H1 (cell line): ENCODE measurements at regions not wholly inside any gene's neighbourhood (a gene's known extent, or its start where the extent isn't known, plus 50 kb on each side); places are given as distances from the start of the nearest gene placed in this dataset.

Experiments
- CTCF ChIA-PET: fragments of 300-600 bp; sonication (Branson Sonifier 250); formaldehyde crosslinking; loops from one replicate; lab custom pipeline; 2021; ENCODE audit not compliant: partially characterized antibody; lab: Charles Lee
- POLR2A ChIA-PET: fragments of 300-600 bp; sonication (Branson Sonifier 250); formaldehyde crosslinking; loops from one replicate; lab custom pipeline; 2021; ENCODE audit warnings: inconsistent platforms; ENCODE audit not compliant: partially characterized antibody; lab: Charles Lee
- DNase-seq, 2 experiments: peaks; one replicate each; pipeline versions ENCODE4 v3.0.0 to v3.0.0-alpha.2; 2010 to 2022; ENCODE audit warnings: low spot score in 2 of 2, low read depth in 1 of 2, mixed read lengths in 1 of 2
- FAIRE-seq: peaks from 2 replicates; lab custom pipeline; 2011; peaks lifted over from hg19 to GRCh38; lab: Jason Lieb, UNC
- H2AFZ ChIP-seq: 2 replicates; pipeline ENCODE4 v1.8.1; 2012; ENCODE audit warnings: low read length, inconsistent platforms
- H2AK5ac ChIP-seq: 2 replicates; pipeline ENCODE4 v1.6.1; 2013; ENCODE audit warnings: low read depth, low read length
- H2BK120ac ChIP-seq: replicated peaks from 2 replicates; pipeline ENCODE3; 2013; ENCODE audit warnings: low read depth, low read length, inconsistent platforms
- H2BK12ac ChIP-seq: 2 replicates; pipeline ENCODE4 v1.6.1; 2013; ENCODE audit warnings: low read depth, low read length
- H2BK15ac ChIP-seq: 2 replicates; pipeline ENCODE4 v1.6.1; 2013; ENCODE audit warnings: low read length
- H2BK20ac ChIP-seq: 2 replicates; pipeline ENCODE4 v1.6.1; 2013; ENCODE audit warnings: low read length
- H2BK5ac ChIP-seq: 2 replicates; pipeline ENCODE4 v1.6.1; 2013; ENCODE audit warnings: low read depth, low read length
- H3K14ac ChIP-seq: 2 replicates; pipeline ENCODE4 v1.6.1; 2013; ENCODE audit warnings: inconsistent platforms; ENCODE audit not compliant: insufficient read length
- H3K18ac ChIP-seq: 2 replicates; pipeline ENCODE4 v1.6.1; 2013; ENCODE audit warnings: low read length; ENCODE audit errors: extremely low read depth
- H3K23ac ChIP-seq: 2 replicates; pipeline ENCODE4 v1.6.1; 2013; ENCODE audit warnings: inconsistent platforms; ENCODE audit not compliant: insufficient read length
- H3K23me2 ChIP-seq: 2 replicates; pipeline ENCODE4 v1.6.1; 2013; ENCODE audit warnings: low read depth, low read length
- H3K27ac ChIP-seq: 2 replicates; pipeline ENCODE4 v1.6.1; 2011; ENCODE audit warnings: low read depth, low read length, inconsistent platforms
- H3K27me3 ChIP-seq, 4 experiments: replicated peaks in 1 of 4; 1 replicate in 1 of 4; 2 replicates in 3 of 4; pipeline versions ENCODE4 v1.6.1 to v1.8.1; 2011 to 2013; ENCODE audit warnings: low read length in 3 of 4, mild to moderate bottlenecking in 3 of 4, inconsistent platforms in 2 of 4, mixed read lengths in 2 of 4, moderate library complexity in 1 of 4; ENCODE audit not compliant: control insufficient read depth in 3 of 4, insufficient read depth in 3 of 4; ENCODE audit errors: extremely low read depth in 1 of 4
- H3K36me3 ChIP-seq, 4 experiments: 2 replicates each; pipeline versions ENCODE4 v1.6.1 to v1.8.1; 2011 to 2013; ENCODE audit warnings: mild to moderate bottlenecking in 4 of 4, low read length in 3 of 4, moderate library complexity in 2 of 4, control low read depth in 1 of 4, inconsistent platforms in 1 of 4; ENCODE audit not compliant: insufficient read depth in 4 of 4, control insufficient read depth in 2 of 4
- H3K4ac ChIP-seq: replicated peaks from 2 replicates; pipeline ENCODE3; 2013; ENCODE audit warnings: low read length, low read depth, mixed read lengths, inconsistent platforms; ENCODE audit not compliant: insufficient read length
- H3K4me1 ChIP-seq, 4 experiments: replicated peaks in 1 of 4; 1 replicate in 1 of 4; 2 replicates in 3 of 4; pipeline versions ENCODE4 v1.6.1 to v1.8.1; 2011 to 2013; ENCODE audit warnings: low read length in 3 of 4, inconsistent platforms in 2 of 4, mixed read lengths in 1 of 4; ENCODE audit not compliant: insufficient read depth in 4 of 4, control insufficient read depth in 3 of 4
- H3K4me2 ChIP-seq, 2 experiments: 2 replicates each; pipeline versions ENCODE4 v1.6.1 to v1.8.1; 2011 to 2013; ENCODE audit warnings: low read depth in 2 of 2, low read length in 2 of 2, control low read depth in 1 of 2, inconsistent platforms in 1 of 2, mild to moderate bottlenecking in 1 of 2; ENCODE audit not compliant: insufficient read depth in 1 of 2
- H3K4me3 ChIP-seq, 4 experiments: fragments of 200-600, 300-600 bp in 1 of 4; sonication (generic), shearing (Covaris generic), sonication (Bioruptor Twin) in 1 of 4; 2 replicates each; pipeline versions ENCODE4 v1.5.1 to v1.8.1; 2011 to 2016; ENCODE audit warnings: low read length in 4 of 4, low read depth in 3 of 4, control low read depth in 2 of 4, inconsistent platforms in 2 of 4, mild to moderate bottlenecking in 2 of 4, mixed read lengths in 1 of 4, moderate library complexity in 1 of 4; ENCODE audit not compliant: insufficient read depth in 2 of 4; ENCODE audit errors: extremely low read depth in 1 of 4
- H3K56ac ChIP-seq: replicated peaks from 2 replicates; pipeline ENCODE3; 2013; ENCODE audit warnings: low read depth, mild to moderate bottlenecking, mixed read lengths, low read length, inconsistent platforms; ENCODE audit not compliant: insufficient read length
- H3K79me1 ChIP-seq: 2 replicates; pipeline ENCODE4 v1.6.1; 2013; ENCODE audit warnings: low read depth, low read length, control low read depth
- H3K79me2 ChIP-seq, 2 experiments: 2 replicates each; pipeline versions ENCODE4 v1.6.1 to v1.8.1; 2012 to 2013; ENCODE audit warnings: low read length in 2 of 2, mild to moderate bottlenecking in 2 of 2, inconsistent platforms in 1 of 2; ENCODE audit not compliant: insufficient read depth in 2 of 2, control insufficient read depth in 1 of 2
- H3K9ac ChIP-seq, 4 experiments: replicated peaks in 1 of 4; 1 replicate in 1 of 4; 2 replicates in 3 of 4; pipeline versions ENCODE4 v1.6.1 to v1.8.1; 2011 to 2013; ENCODE audit warnings: low read depth in 3 of 4, low read length in 3 of 4, control low read depth in 2 of 4, mild to moderate bottlenecking in 2 of 4, moderate library complexity in 2 of 4, inconsistent platforms in 1 of 4; ENCODE audit errors: extremely low read depth in 1 of 4
- H3K9me3 ChIP-seq, 2 experiments: 2 replicates each; pipeline versions ENCODE4 v1.6.1 to v1.8.1; 2012 to 2013; ENCODE audit warnings: mild to moderate bottlenecking in 2 of 2, moderate library complexity in 2 of 2, control low read depth in 1 of 2, inconsistent platforms in 1 of 2, low read depth in 1 of 2, low read length in 1 of 2, mixed read lengths in 1 of 2; ENCODE audit not compliant: insufficient read depth in 2 of 2
- H4K20me1 ChIP-seq, 2 experiments: replicated peaks in 1 of 2; 2 replicates each; pipeline versions ENCODE3 to v1.8.1; 2011 to 2013; ENCODE audit warnings: inconsistent platforms in 2 of 2, low read length in 2 of 2, mild to moderate bottlenecking in 1 of 2; ENCODE audit not compliant: insufficient read depth in 2 of 2, control insufficient read depth in 1 of 2
- H4K5ac ChIP-seq: 2 replicates; pipeline ENCODE4 v1.6.1; 2013; ENCODE audit warnings: low read length, low read depth, mixed read lengths, inconsistent platforms; ENCODE audit not compliant: insufficient read length
- H4K8ac ChIP-seq: 2 replicates; pipeline ENCODE4 v1.8.0; 2013; ENCODE audit warnings: mild to moderate bottlenecking, moderate library complexity, low read length, inconsistent platforms; ENCODE audit not compliant: insufficient read depth; ENCODE audit errors: extremely low read depth
- H4K91ac ChIP-seq: replicated peaks from 2 replicates; pipeline ENCODE3; 2013; ENCODE audit warnings: low read length, mixed read lengths, inconsistent platforms; ENCODE audit not compliant: insufficient read length
- CBX5 ChIP-seq: fragments of 300-800, 300-1000 bp; sonication (generic); IDR thresholded peaks from 2 replicates; pipeline ENCODE4 v1.7.1; 2016; ENCODE audit warnings: antibody characterized with exemption, low read length, low read depth
- KDM5A ChIP-seq: fragments of 200-600 bp; IDR thresholded peaks from 2 replicates; pipeline ENCODE4 v1.7.1; 2012; ENCODE audit warnings: mild to moderate bottlenecking, low read length, inconsistent platforms, mixed read lengths
- PHF8 ChIP-seq: fragments of 200-600 bp; sonication (generic); conservative IDR thresholded peaks from 2 replicates; pipeline ENCODE4 v1.7.1; 2012; ENCODE audit warnings: low read depth, mild to moderate bottlenecking, inconsistent platforms, low read length, moderate library complexity
- POLR2A ChIP-seq, 2 experiments: IDR thresholded peaks; 1 replicate in 1 of 2; 2 replicates in 1 of 2; pipeline ENCODE4 v1.6.1; 2011; ENCODE audit warnings: low read depth in 2 of 2, low read length in 2 of 2, mild to moderate bottlenecking in 2 of 2; ENCODE audit errors: control extremely low read depth in 1 of 2
- RBBP5 ChIP-seq: IDR thresholded peaks from 2 replicates; pipeline ENCODE4 v1.7.1; 2012; ENCODE audit warnings: low read depth, mild to moderate bottlenecking, inconsistent platforms, low read length, moderate library complexity, borderline replicate concordance
- SAP30 ChIP-seq: fragments of 300-600 bp; sonication (generic); IDR thresholded peaks from 2 replicates; pipeline ENCODE4 v1.7.1; 2012; ENCODE audit warnings: low read length, moderate library complexity, mild to moderate bottlenecking, inconsistent platforms; ENCODE audit not compliant: insufficient read depth, insufficient replicate concordance
- SP2 ChIP-seq: IDR thresholded peaks from 2 replicates; pipeline ENCODE4 v1.6.1; 2012; ENCODE audit warnings: mild to moderate bottlenecking, low read length, inconsistent platforms
- SRF ChIP-seq: IDR thresholded peaks from 2 replicates; pipeline ENCODE4 v1.6.1; 2011; ENCODE audit warnings: mild to moderate bottlenecking, low read depth, low read length, moderate library complexity
- ZNF274 ChIP-seq: IDR thresholded peaks from 2 replicates; pipeline ENCODE4 v1.7.0; 2012; ENCODE audit warnings: low read length, borderline replicate concordance; ENCODE audit errors: extremely low read depth
- WGBS, 2 experiments: shearing (Covaris generic) in 1 of 2; methylation state at CpG; one replicate each; pipeline versions ENCODE4 v1.1.6 to v1.1.7; 2013 to 2015; ENCODE audit warnings: low lambda C conversion rate in 2 of 2, mixed read lengths in 2 of 2, inconsistent platforms in 1 of 2, low coverage in 1 of 2, missing lambda C conversion rate in 1 of 2; ENCODE audit not compliant: insufficient replicate concordance in 2 of 2, insufficient coverage in 1 of 2, insufficient read length in 1 of 2; ENCODE audit errors: extremely low coverage in 1 of 2, missing lambda C conversion rate in 1 of 2; 5-methylcytosine and 5-hydroxymethylcytosine counted together
- TF ChIP-seq, protein P1 (sequence below): IDR thresholded peaks from 2 replicates; pipeline ENCODE4 v1.6.1; 2012; ENCODE audit warnings: low read length, inconsistent platforms
- TF ChIP-seq, protein P2 (sequence below): IDR thresholded peaks from 2 replicates; pipeline ENCODE4 v1.6.1; 2011; ENCODE audit warnings: low read depth, mild to moderate bottlenecking, low read length; ENCODE audit not compliant: insufficient read depth

DNA sequence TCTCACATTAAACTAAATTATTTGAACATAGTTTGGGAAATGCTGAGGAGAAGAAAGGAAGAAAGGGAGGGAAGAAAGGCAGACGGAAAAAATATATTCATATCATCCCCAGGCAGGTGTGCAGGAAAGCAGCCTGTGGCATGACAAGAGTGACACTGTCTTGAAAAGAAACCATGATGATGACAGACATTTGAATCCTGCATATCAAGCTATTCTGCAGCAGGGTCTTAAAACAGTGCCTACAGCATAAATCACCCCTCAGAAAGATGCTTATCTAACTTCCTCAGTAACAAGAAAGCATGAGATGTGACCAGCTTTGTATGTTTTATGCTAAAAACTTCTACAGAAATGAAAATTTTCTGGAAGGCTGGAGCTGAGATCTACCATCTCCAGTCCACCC lies 144.5 kb upstream of the GRM7 start:
- CTCF ChIA-PET, result interaction anchor here (1.2 kb wide), 1 partner anchor 10 kb away, joined by 3 read pairs; no protein-coding TSS in a partner anchor
- TF ChIP-seq SAP30, result no peak
- TF ChIP-seq, protein P1, sequence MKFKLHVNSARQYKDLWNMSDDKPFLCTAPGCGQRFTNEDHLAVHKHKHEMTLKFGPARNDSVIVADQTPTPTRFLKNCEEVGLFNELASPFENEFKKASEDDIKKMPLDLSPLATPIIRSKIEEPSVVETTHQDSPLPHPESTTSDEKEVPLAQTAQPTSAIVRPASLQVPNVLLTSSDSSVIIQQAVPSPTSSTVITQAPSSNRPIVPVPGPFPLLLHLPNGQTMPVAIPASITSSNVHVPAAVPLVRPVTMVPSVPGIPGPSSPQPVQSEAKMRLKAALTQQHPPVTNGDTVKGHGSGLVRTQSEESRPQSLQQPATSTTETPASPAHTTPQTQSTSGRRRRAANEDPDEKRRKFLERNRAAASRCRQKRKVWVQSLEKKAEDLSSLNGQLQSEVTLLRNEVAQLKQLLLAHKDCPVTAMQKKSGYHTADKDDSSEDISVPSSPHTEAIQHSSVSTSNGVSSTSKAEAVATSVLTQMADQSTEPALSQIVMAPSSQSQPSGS, result no peak
- TF ChIP-seq RBBP5, result no peak
- TF ChIP-seq ZNF274, result no peak
- no peak for TF ChIP-seq KDM5A
- no peak for TF ChIP-seq CBX5
- TF ChIP-seq, protein P2, sequence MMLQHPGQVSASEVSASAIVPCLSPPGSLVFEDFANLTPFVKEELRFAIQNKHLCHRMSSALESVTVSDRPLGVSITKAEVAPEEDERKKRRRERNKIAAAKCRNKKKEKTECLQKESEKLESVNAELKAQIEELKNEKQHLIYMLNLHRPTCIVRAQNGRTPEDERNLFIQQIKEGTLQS, result no peak
- no peak for TF ChIP-seq SRF
- TF ChIP-seq SP2, result no peak
- TF ChIP-seq POLR2A (IDR thresholded peaks at IDR 0.05; ENCODE audit: control extremely low read depth in 1 of 2, low read depth in 2 of 2, low read length in 2 of 2), result no peak
- no peak for TF ChIP-seq PHF8

More for the DNA sequence above, 144.5 kb upstream of the GRM7 start:
- Histone ChIP-seq H3K4ac (no peak overlapping the region), H4K5ac (no peak overlapping the region), H3K56ac (no peak overlapping the region), H4K8ac (no peak overlapping the region), H2BK20ac (no peak overlapping the region), H2BK120ac (no peak overlapping the region), H3K9ac (no peak overlapping the region), H3K4me2 (no peak overlapping the region), H3K14ac (no peak overlapping the region), H3K27me3 (no peaks in the 10 kb centered on the region), H3K18ac (no peak overlapping the region), H4K91ac (no peak overlapping the region), H4K20me1 (peaks cover 0 to 2% of the 10 kb centered on the region in 2 experiments), H2BK12ac (no peak overlapping the region), H2AFZ (no peak overlapping the region), H2BK15ac (no peak overlapping the region), H3K4me1 (no peaks in the 10 kb centered on the region), H3K79me1 (no peaks in the 10 kb centered on the region), H3K23ac (no peak overlapping the region), H3K23me2 (no peaks in the 10 kb centered on the region), H3K27ac (no peak overlapping the region), H3K4me3 (no peak overlapping the region), H2AK5ac (no peak overlapping the region), H2BK5ac (no peak overlapping the region), H3K9me3 (no peaks in the 10 kb centered on the region), H3K79me2 (no peaks in the 10 kb centered on the region), H3K36me3 (no peaks in the 10 kb centered on the region)
- POLR2A ChIA-PET, result no interaction called here
- DNase-seq (no peak), FAIRE-seq (no peak)
- WGBS, 2 experiments, result 80% methylated on average over 1 of the region's 1 CpG; no CpG with 5 or more reads in 1 of the 2 experiments
